RWPE2 (cell line): ENCODE measurements at regions not wholly inside any gene's neighbourhood (a gene's known extent, or its start where the extent isn't known, plus 50 kb on each side); places are given as distances from the start of the nearest gene placed in this dataset.
A peak's percentile ranks its signal among the peaks of the same experiment; 100 is the strongest.
"Not testable (repeated sequence)": the region's sequence is repeated elsewhere in the genome, so short reads cannot be mapped to it uniquely, and the experiment has no call there.

Source experiments
- ATAC-seq: fragments of 200-7000 bp; cut with Tn5 transposase; 3 replicates; pipeline ENCODE4 v1.9.1; 2021; ENCODE audit warnings: low read depth
- DNase-seq: peaks from one replicate; pipeline ENCODE4 v3.0.0-alpha.2; 2020; ENCODE audit warnings: low spot score
- H3K27ac ChIP-seq: fragments of 450-650 bp; 2 replicates; pipeline ENCODE4 v1.5.1; 2017; ENCODE audit warnings: mild to moderate bottlenecking; ENCODE audit not compliant: poor library complexity, severe bottlenecking
- H3K27me3 ChIP-seq: fragments of 250-450 bp; sonication (Bioruptor Pico); 2 replicates; pipeline ENCODE4 v1.5.1; 2021; ENCODE audit warnings: mild to moderate bottlenecking, moderate library complexity; ENCODE audit not compliant: insufficient read depth, poor library complexity, severe bottlenecking
- H3K36me3 ChIP-seq: fragments of 250-450 bp; sonication (Bioruptor Pico); 2 replicates; pipeline ENCODE4 v1.5.1; 2020; ENCODE audit warnings: low read depth, mild to moderate bottlenecking, moderate library complexity
- H3K4me1 ChIP-seq: fragments of 250-450 bp; sonication (Bioruptor Pico); 2 replicates; pipeline ENCODE4 v1.5.1; 2021; ENCODE audit warnings: mild to moderate bottlenecking, moderate library complexity; ENCODE audit not compliant: insufficient read depth, poor library complexity, severe bottlenecking
- H3K4me3 ChIP-seq: fragments of 250-450 bp; sonication (Bioruptor Pico); 2 replicates; pipeline ENCODE4 v1.5.1; 2021; ENCODE audit warnings: mild to moderate bottlenecking, moderate library complexity; ENCODE audit not compliant: severe bottlenecking
- H3K9me3 ChIP-seq: fragments of 250-450 bp; sonication (Bioruptor Pico); 2 replicates; pipeline ENCODE4 v1.5.1; 2021; ENCODE audit warnings: mild to moderate bottlenecking, moderate library complexity; ENCODE audit not compliant: severe bottlenecking
- TF ChIP-seq, protein P1 (sequence below): fragments of 450-650 bp; IDR thresholded peaks from one replicate; pipeline ENCODE4 v1.5.1; 2017; ENCODE audit warnings: mild to moderate bottlenecking, moderate library complexity; ENCODE audit not compliant: poor library complexity, severe bottlenecking

DNA sequence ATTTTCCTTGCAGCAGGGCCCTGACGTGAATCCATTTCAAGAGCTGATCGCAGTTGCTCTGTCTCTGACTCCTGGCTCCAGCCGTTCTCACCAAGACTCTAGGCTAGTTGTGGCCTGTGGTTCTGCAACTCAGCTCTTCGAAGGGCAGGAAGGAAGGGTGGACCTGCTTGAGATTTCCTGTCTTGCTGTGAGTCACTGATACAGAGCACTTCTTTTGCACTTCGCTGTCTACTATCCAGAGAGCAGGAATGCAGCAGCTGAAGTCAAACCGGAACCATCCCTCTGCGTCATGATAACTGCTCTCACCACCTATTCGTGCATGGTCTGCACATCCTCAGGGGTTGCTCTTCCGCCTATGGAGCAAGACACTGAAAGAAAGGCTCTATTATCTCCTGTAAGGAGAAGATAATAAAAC is 59.7 kb downstream of the RAP2B start:
- peak; percentile 87 for DNase-seq
- peak overlapping the region; percentile 92 for H3K27ac ChIP-seq
- H3K4me1 ChIP-seq = peaks cover 27% of the 10 kb centered on the region
- no peaks in the 10 kb centered on the region for H3K9me3 ChIP-seq
- H3K36me3 ChIP-seq = no peaks in the 10 kb centered on the region
- peak; percentile 100 for ATAC-seq
- H3K4me3 ChIP-seq = no peak overlapping the region
- TF ChIP-seq, protein P1, sequence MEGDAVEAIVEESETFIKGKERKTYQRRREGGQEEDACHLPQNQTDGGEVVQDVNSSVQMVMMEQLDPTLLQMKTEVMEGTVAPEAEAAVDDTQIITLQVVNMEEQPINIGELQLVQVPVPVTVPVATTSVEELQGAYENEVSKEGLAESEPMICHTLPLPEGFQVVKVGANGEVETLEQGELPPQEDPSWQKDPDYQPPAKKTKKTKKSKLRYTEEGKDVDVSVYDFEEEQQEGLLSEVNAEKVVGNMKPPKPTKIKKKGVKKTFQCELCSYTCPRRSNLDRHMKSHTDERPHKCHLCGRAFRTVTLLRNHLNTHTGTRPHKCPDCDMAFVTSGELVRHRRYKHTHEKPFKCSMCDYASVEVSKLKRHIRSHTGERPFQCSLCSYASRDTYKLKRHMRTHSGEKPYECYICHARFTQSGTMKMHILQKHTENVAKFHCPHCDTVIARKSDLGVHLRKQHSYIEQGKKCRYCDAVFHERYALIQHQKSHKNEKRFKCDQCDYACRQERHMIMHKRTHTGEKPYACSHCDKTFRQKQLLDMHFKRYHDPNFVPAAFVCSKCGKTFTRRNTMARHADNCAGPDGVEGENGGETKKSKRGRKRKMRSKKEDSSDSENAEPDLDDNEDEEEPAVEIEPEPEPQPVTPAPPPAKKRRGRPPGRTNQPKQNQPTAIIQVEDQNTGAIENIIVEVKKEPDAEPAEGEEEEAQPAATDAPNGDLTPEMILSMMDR = no peak
- no peaks in the 10 kb centered on the region for H3K27me3 ChIP-seq

GRCh38 chr3:153226877-153227276 is 64.9 kb downstream of the RAP2B start:
- H3K4me1 ChIP-seq, H3K9me3 ChIP-seq, H3K27me3 ChIP-seq, H3K4me3 ChIP-seq, H3K27ac ChIP-seq, DNase-seq, H3K36me3 ChIP-seq, ATAC-seq: not testable (repeated sequence)

- not testable (repeated sequence) for H3K4me3 ChIP-seq, DNase-seq, H3K36me3 ChIP-seq, ATAC-seq, H3K27ac ChIP-seq, H3K27me3 ChIP-seq, H3K9me3 ChIP-seq
- H3K4me1 ChIP-seq = peaks cover 19% of the 10 kb centered on the region
These were observed 68.4 kb downstream of the RAP2B start for GRCh38 chr3:153230427-153230826.

DNA sequence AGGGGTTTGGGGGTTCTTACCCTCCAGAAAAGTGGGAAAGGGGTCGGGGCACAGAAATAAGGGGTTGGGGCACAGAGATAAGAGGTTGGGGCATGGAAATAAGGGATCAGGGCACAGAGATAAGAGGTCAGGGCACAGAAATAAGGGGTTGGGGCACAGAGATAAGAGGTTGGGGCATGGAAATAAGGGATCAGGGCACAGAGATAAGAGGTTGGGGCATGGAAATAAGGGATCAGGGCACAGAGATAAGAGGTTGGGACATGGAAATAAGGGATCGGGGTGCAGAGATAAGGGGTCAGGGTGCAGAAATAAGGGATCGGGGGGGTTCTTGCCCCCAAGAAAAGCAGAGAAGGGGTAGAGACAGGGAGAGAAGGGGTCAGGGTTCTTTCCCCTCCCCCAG is 69.2 kb downstream of the RAP2B start:
- not testable (repeated sequence) for ATAC-seq, H3K27ac ChIP-seq

GRCh38 chr3:153232050-153232752 is 70.2 kb downstream of the RAP2B start:
- ATAC-seq, H3K4me3 ChIP-seq, DNase-seq, H3K36me3 ChIP-seq, H3K27me3 ChIP-seq, H3K9me3 ChIP-seq: not testable (repeated sequence)
- peaks cover 19% of the 10 kb centered on the region for H3K4me1 ChIP-seq
- H3K27ac ChIP-seq = peak overlapping the region; percentile 18

More for the DNA sequence above, 69.2 kb downstream of the RAP2B start:
- not testable (repeated sequence) for DNase-seq, H3K36me3 ChIP-seq, H3K9me3 ChIP-seq, H3K27me3 ChIP-seq, H3K4me3 ChIP-seq
- H3K4me1 ChIP-seq = peaks cover 19% of the 10 kb centered on the region

GRCh38 chr3:153232851-153233271 is 70.8 kb downstream of the RAP2B start:
- H3K4me3 ChIP-seq = no peak overlapping the region
- DNase-seq (no peak), ATAC-seq (peak; percentile 65)
- H3K27me3 ChIP-seq = no peaks in the 10 kb centered on the region
- 0 out of 2 replicates have a peak, but pooled peaks cover 7% of the 10 kb centered on the region for H3K36me3 ChIP-seq
- H3K9me3 ChIP-seq = no peaks in the 10 kb centered on the region
- TF ChIP-seq, protein P1 = no peak
- peak overlapping the region; percentile 18 for H3K27ac ChIP-seq
- H3K4me1 ChIP-seq = peaks cover 19% of the 10 kb centered on the region

GRCh38 chr3:153233986-153234385 is 72.0 kb downstream of the RAP2B start:
- TF ChIP-seq, protein P1 = no peak
- Histone ChIP-seq H3K4me1 (peaks cover 19% of the 10 kb centered on the region), H3K36me3 (0 out of 2 replicates have a peak, but pooled peaks cover 7% of the 10 kb centered on the region), H3K4me3 (no peak overlapping the region), H3K27me3 (no peaks in the 10 kb centered on the region), H3K27ac (no peak overlapping the region), H3K9me3 (no peaks in the 10 kb centered on the region)
- ATAC-seq = 0 out of 3 replicates have a peak, but pooled peaks have one; percentile 27
- DNase-seq = no peak
